Mesendoderm (in vitro differentiated cells): ENCODE measurements at regions not wholly inside any gene's neighbourhood (a gene's known extent, or its start where the extent isn't known, plus 50 kb on each side); places are given as distances from the start of the nearest gene placed in this dataset.

Source experiments
- DNase-seq: peaks from one replicate; pipeline ENCODE4 v3.0.0; 2013
- H2AK5ac ChIP-seq: 2 replicates; pipeline ENCODE4 v1.6.1; 2013; ENCODE audit warnings: low read length, inconsistent platforms
- H2BK120ac ChIP-seq: 2 replicates; pipeline ENCODE4 v1.6.1; 2013; ENCODE audit warnings: low read depth, mild to moderate bottlenecking, low read length, moderate library complexity, mixed read lengths
- H2BK15ac ChIP-seq: replicated peaks from 2 replicates; pipeline ENCODE4 v1.6.1; 2013; ENCODE audit warnings: low read depth, mild to moderate bottlenecking, moderate library complexity
- H2BK5ac ChIP-seq: 2 replicates; pipeline ENCODE4 v1.6.1; 2013; ENCODE audit warnings: low read length, inconsistent platforms
- H3K18ac ChIP-seq: 2 replicates; pipeline ENCODE4 v1.6.1; 2013; ENCODE audit warnings: mild to moderate bottlenecking, low read length, mixed read lengths
- H3K23ac ChIP-seq: one replicate; pipeline ENCODE4 v1.6.1; 2013; ENCODE audit warnings: low read length
- H3K27ac ChIP-seq: 2 replicates; pipeline ENCODE4 v1.5.1; 2013; ENCODE audit warnings: low read depth, mild to moderate bottlenecking, inconsistent platforms, low read length, moderate library complexity
- H3K27me3 ChIP-seq: 2 replicates; pipeline ENCODE4 v1.6.1; 2013; ENCODE audit warnings: low read length, control low read depth, mild to moderate bottlenecking, inconsistent platforms; ENCODE audit not compliant: insufficient read depth, poor library complexity
- H3K36me3 ChIP-seq: 2 replicates; pipeline ENCODE4 v1.6.1; 2013; ENCODE audit warnings: low read length, inconsistent platforms; ENCODE audit not compliant: control insufficient read depth, insufficient read depth
- H3K4ac ChIP-seq: one replicate; pipeline ENCODE4 v1.6.1; 2013; ENCODE audit warnings: low read depth, mild to moderate bottlenecking, low read length, moderate library complexity
- H3K4me1 ChIP-seq: 2 replicates; pipeline ENCODE4 v1.6.1; 2013; ENCODE audit warnings: low read depth, low read length, inconsistent platforms; ENCODE audit not compliant: control insufficient read depth
- H3K4me2 ChIP-seq: 2 replicates; pipeline ENCODE4 v1.6.1; 2013; ENCODE audit warnings: low read length
- H3K4me3 ChIP-seq: 2 replicates; pipeline ENCODE4 v1.5.1; 2013; ENCODE audit warnings: mild to moderate bottlenecking, low read length
- H3K56ac ChIP-seq: one replicate; pipeline ENCODE4 v1.6.1; 2013; ENCODE audit warnings: low read length
- H3K79me1 ChIP-seq: 2 replicates; pipeline ENCODE4 v1.6.1; 2013; ENCODE audit warnings: low read length, inconsistent platforms
- H3K79me2 ChIP-seq: 2 replicates; pipeline ENCODE4 v1.6.1; 2013; ENCODE audit warnings: mild to moderate bottlenecking, low read length; ENCODE audit not compliant: control insufficient read depth, insufficient read depth
- H3K9ac ChIP-seq: 2 replicates; pipeline ENCODE4 v1.6.1; 2013; ENCODE audit warnings: low read length, inconsistent platforms
- H4K5ac ChIP-seq: one replicate; pipeline ENCODE4 v1.6.1; 2013; ENCODE audit warnings: low read length
- H4K8ac ChIP-seq: one replicate; pipeline ENCODE4 v1.6.1; 2013; ENCODE audit warnings: low read depth, mild to moderate bottlenecking, control low read depth, low read length, moderate library complexity
- WGBS: extraction: QIAGEN DNeasy Blood & Tissue Kit; methylation state at CpG from one replicate; pipeline ENCODE4 v1.1.7; 2013; ENCODE audit warnings: low lambda C conversion rate, missing lambda C conversion rate; ENCODE audit not compliant: insufficient coverage; ENCODE audit errors: extremely low coverage; 5-methylcytosine and 5-hydroxymethylcytosine counted together

- Histone ChIP-seq H2AK5ac (peak overlapping the region; percentile 68), H3K9ac (no peak overlapping the region), H3K56ac (peak overlapping the region; percentile 71), H3K23ac (no peak overlapping the region), H3K4me2 (no peak overlapping the region), H3K79me1 (no peaks in the 10 kb centered on the region), H3K18ac (peak overlapping the region; percentile 89), H3K27ac (peak overlapping the region; percentile 73), H3K4ac (peak overlapping the region; percentile 65), H3K4me1 (peaks cover 25% of the 10 kb centered on the region), H2BK15ac (no peak overlapping the region), H3K36me3 (no peaks in the 10 kb centered on the region), H4K8ac (no peak overlapping the region), H3K4me3 (no peak overlapping the region), H3K27me3 (no peaks in the 10 kb centered on the region), H3K79me2 (no peaks in the 10 kb centered on the region), H2BK5ac (peak overlapping the region; percentile 87), H2BK120ac (peak overlapping the region; percentile 17), H4K5ac (no peak overlapping the region)
- no CpG with 5 or more reads among the region's 7 CpGs for WGBS
- peak; percentile 80 for DNase-seq
These were observed 60.1 kb upstream of the BMP2 start for GRCh38 chr20:6707321-6707831.

GRCh38 chr20:6705926-6706548 is 61.4 kb upstream of the BMP2 start:
- Histone ChIP-seq H2BK15ac (no peak overlapping the region), H2AK5ac (no peak overlapping the region), H3K9ac (no peak overlapping the region), H2BK5ac (no peak overlapping the region), H3K4me3 (no peak overlapping the region), H3K23ac (no peak overlapping the region), H2BK120ac (no peak overlapping the region), H4K8ac (no peak overlapping the region), H3K36me3 (no peaks in the 10 kb centered on the region), H3K79me1 (no peaks in the 10 kb centered on the region), H3K4me1 (peaks cover 25% of the 10 kb centered on the region), H3K4ac (no peak overlapping the region), H3K27ac (no peak overlapping the region), H3K4me2 (no peak overlapping the region), H3K79me2 (no peaks in the 10 kb centered on the region), H4K5ac (no peak overlapping the region), H3K56ac (no peak overlapping the region), H3K18ac (peak overlapping the region; percentile 63), H3K27me3 (no peaks in the 10 kb centered on the region)
- no CpG with 5 or more reads among the region's 7 CpGs for WGBS
- DNase-seq = no peak

GRCh38 chr20:6705106-6705766 is 62.2 kb upstream of the BMP2 start:
- Histone ChIP-seq H4K5ac (no peak overlapping the region), H3K18ac (peak overlapping the region; percentile 45), H3K79me2 (no peaks in the 10 kb centered on the region), H3K4ac (peak overlapping the region; percentile 24), H2BK15ac (no peak overlapping the region), H3K27me3 (no peaks in the 10 kb centered on the region), H3K4me2 (no peak overlapping the region), H3K23ac (no peak overlapping the region), H2BK5ac (no peak overlapping the region), H2BK120ac (no peak overlapping the region), H3K9ac (no peak overlapping the region), H3K4me3 (no peak overlapping the region), H4K8ac (no peak overlapping the region), H3K79me1 (no peaks in the 10 kb centered on the region), H3K4me1 (peaks cover 25% of the 10 kb centered on the region), H3K27ac (no peak overlapping the region), H2AK5ac (no peak overlapping the region), H3K56ac (no peak overlapping the region), H3K36me3 (no peaks in the 10 kb centered on the region)
- DNase-seq = peak; percentile 78
- no CpG with 5 or more reads among the region's 6 CpGs for WGBS

GRCh38 chr20:6704132-6704861 is 63.2 kb upstream of the BMP2 start:
- no peaks in the 10 kb centered on the region for H3K79me1 ChIP-seq
- H2AK5ac ChIP-seq = no peak overlapping the region
- no peaks in the 10 kb centered on the region for H3K36me3 ChIP-seq
- no peak for DNase-seq
- no peak overlapping the region for H3K4me3 ChIP-seq
- H3K27me3 ChIP-seq = no peaks in the 10 kb centered on the region
- no peak overlapping the region for H3K4me2 ChIP-seq
- peaks cover 25% of the 10 kb centered on the region for H3K4me1 ChIP-seq
- no peak overlapping the region for H3K4ac ChIP-seq
- H3K27ac ChIP-seq = no peak overlapping the region
- H4K8ac ChIP-seq = no peak overlapping the region
- no peak overlapping the region for H3K9ac ChIP-seq
- H3K79me2 ChIP-seq = no peaks in the 10 kb centered on the region
- no peak overlapping the region for H4K5ac ChIP-seq
- H2BK120ac ChIP-seq = peak overlapping the region; percentile 46
- H3K18ac ChIP-seq = peak overlapping the region; percentile 78
- WGBS = no CpG with 5 or more reads among the region's 6 CpGs
- H3K56ac ChIP-seq = no peak overlapping the region
- H2BK5ac ChIP-seq = no peak overlapping the region
- H3K23ac ChIP-seq = no peak overlapping the region
- peak overlapping the region; percentile 86 for H2BK15ac ChIP-seq

GRCh38 chr20:6703656-6704055 is 63.8 kb upstream of the BMP2 start:
- Histone ChIP-seq H3K27ac (no peak overlapping the region), H3K56ac (no peak overlapping the region), H4K8ac (no peak overlapping the region), H3K36me3 (no peaks in the 10 kb centered on the region), H2AK5ac (no peak overlapping the region), H3K4ac (no peak overlapping the region), H2BK120ac (peak overlapping the region; percentile 36), H4K5ac (no peak overlapping the region), H3K18ac (peak overlapping the region; percentile 78), H3K79me1 (no peaks in the 10 kb centered on the region), H3K79me2 (no peaks in the 10 kb centered on the region), H2BK5ac (no peak overlapping the region), H2BK15ac (peak overlapping the region; percentile 86), H3K4me2 (no peak overlapping the region), H3K23ac (no peak overlapping the region), H3K27me3 (no peaks in the 10 kb centered on the region), H3K4me3 (no peak overlapping the region), H3K9ac (no peak overlapping the region), H3K4me1 (peaks cover 23% of the 10 kb centered on the region)
- no peak for DNase-seq
